Natural killer cell treated with Interleukin-12 subunit alpha and Interleukin-12 subunit beta and Interleukin-15 and Interleukin-18, amount 100 ng/mL, for 72 hours (primary cell): ENCODE measurements at regions not wholly inside any gene's neighbourhood (a gene's known extent, or its start where the extent isn't known, plus 50 kb on each side); places are given as distances from the start of the nearest gene placed in this dataset.

Experiments
- ATAC-seq, 2 donors: fragments of 150-1000 bp; cut with Tn5 transposase in 1 of 2; sonication (Bioruptor Pico), chemical (Tn5 transposase) in 1 of 2; 2 replicates each; pipeline ENCODE4 v1.10.0; 2021
- DNase-seq: peaks from one replicate; pipeline ENCODE4 v3.0.0; 2022; ENCODE audit warnings: low spot score
- H3K27ac Mint-ChIP-seq, 2 donors: 1 replicate in 1 of 2; 2 replicates in 1 of 2; pipeline ENCODE4 v1.8.0; 2022; ENCODE audit warnings: mixed read lengths in 2 of 2, mild to moderate bottlenecking in 1 of 2, moderate library complexity in 1 of 2
- H3K27me3 Mint-ChIP-seq, 2 donors: 1 replicate in 1 of 2; 2 replicates in 1 of 2; pipeline ENCODE4 v1.8.0; 2022; ENCODE audit warnings: mixed read lengths in 2 of 2
- H3K36me3 Mint-ChIP-seq: one replicate; pipeline ENCODE4 v1.8.0; 2022; ENCODE audit warnings: mixed read lengths
- H3K4me1 Mint-ChIP-seq, 2 donors: 1 replicate in 1 of 2; 2 replicates in 1 of 2; pipeline ENCODE4 v1.8.0; 2022; ENCODE audit warnings: low read depth in 2 of 2, mixed read lengths in 2 of 2, mild to moderate bottlenecking in 1 of 2
- H3K4me3 Mint-ChIP-seq: one replicate; pipeline ENCODE4 v1.8.0; 2022; ENCODE audit warnings: mixed read lengths
- H3K9me3 Mint-ChIP-seq: 2 replicates; pipeline ENCODE4 v1.8.0; 2022; ENCODE audit warnings: mixed read lengths

DNA sequence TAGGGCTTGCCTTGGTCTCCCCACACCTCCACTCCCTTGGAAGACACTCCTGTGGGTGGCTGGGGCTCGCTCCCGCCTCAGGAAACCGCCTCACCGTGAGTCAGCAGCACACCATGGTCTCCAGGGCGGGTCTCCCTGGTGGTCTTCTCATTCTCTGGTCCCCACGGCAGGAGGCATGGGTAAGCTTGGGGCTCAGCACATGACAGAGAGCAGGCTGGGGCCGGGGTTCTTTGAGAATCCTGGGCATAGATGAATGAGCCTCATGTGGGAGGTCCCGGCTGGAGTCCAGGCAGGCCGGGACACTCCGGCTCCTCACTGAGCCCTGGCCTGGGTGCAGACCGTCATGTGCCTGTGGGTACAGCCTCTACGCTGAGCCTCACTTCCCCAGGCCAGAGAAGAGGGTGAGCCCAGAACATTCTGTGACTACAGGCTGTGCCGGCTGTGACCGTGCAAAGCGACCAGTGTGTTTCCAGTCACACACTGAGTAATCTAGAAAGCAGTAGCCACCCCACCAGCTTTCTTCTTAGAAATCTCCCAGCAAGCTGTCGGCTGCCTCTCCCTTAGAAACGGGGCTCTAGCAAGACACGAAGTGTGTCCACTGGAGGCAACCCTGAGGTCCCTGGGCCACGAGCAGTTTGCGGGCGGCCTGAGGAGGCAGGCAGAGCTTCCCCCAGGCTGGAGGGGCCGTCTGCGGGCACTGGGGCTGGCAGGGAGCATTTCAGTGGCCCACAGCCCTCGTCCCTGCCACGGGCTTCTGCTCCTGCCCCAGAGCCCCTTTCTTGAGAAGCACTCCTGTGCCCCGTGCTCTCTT lies 93.1 kb downstream of the RHOB start:
- no peaks in the 10 kb centered on the region for H3K36me3 Mint-ChIP-seq
- peaks cover 0 to 9% of the 10 kb centered on the region in 2 donors for H3K27me3 Mint-ChIP-seq
- H3K4me3 Mint-ChIP-seq: no peak overlapping the region
- no peak overlapping the region for H3K27ac Mint-ChIP-seq
- peak in 1 of 2 donors; percentile 61 for ATAC-seq
- peaks cover 6 to 9% of the 10 kb centered on the region in 2 donors for H3K4me1 Mint-ChIP-seq
- no peaks in the 10 kb centered on the region for H3K9me3 Mint-ChIP-seq
- DNase-seq: no peak

GRCh38 chr2:20540587-20541293 lies 93.9 kb downstream of the RHOB start:
- Mint-ChIP-seq H3K4me3 (no peak overlapping the region), H3K27ac (no peak overlapping the region), H3K27me3 (peaks cover 0 to 9% of the 10 kb centered on the region in 2 donors), H3K4me1 (peaks cover 6 to 9% of the 10 kb centered on the region in 2 donors), H3K36me3 (no peaks in the 10 kb centered on the region), H3K9me3 (no peaks in the 10 kb centered on the region)
- no peak for ATAC-seq
- no peak for DNase-seq

GRCh38 chr2:20541294-20541640 lies 94.4 kb downstream of the RHOB start:
- H3K27ac Mint-ChIP-seq: no peak overlapping the region
- ATAC-seq (no peak), DNase-seq (no peak)
- H3K36me3 Mint-ChIP-seq: no peaks in the 10 kb centered on the region
- no peak overlapping the region for H3K4me3 Mint-ChIP-seq
- H3K4me1 Mint-ChIP-seq: peaks cover 6 to 9% of the 10 kb centered on the region in 2 donors
- H3K9me3 Mint-ChIP-seq: no peaks in the 10 kb centered on the region
- peaks cover 0 to 9% of the 10 kb centered on the region in 2 donors for H3K27me3 Mint-ChIP-seq

GRCh38 chr2:20541651-20542050 lies 94.8 kb downstream of the RHOB start:
- Mint-ChIP-seq H3K27ac (no peak overlapping the region), H3K27me3 (peaks cover 0 to 13% of the 10 kb centered on the region in 2 donors), H3K9me3 (no peaks in the 10 kb centered on the region), H3K36me3 (no peaks in the 10 kb centered on the region), H3K4me3 (no peak overlapping the region), H3K4me1 (peaks cover 6 to 9% of the 10 kb centered on the region in 2 donors)
- no peak for DNase-seq
- no peak for ATAC-seq

GRCh38 chr2:20542269-20542668 lies 95.4 kb downstream of the RHOB start:
- Mint-ChIP-seq H3K36me3 (no peaks in the 10 kb centered on the region), H3K4me1 (peaks cover 6 to 9% of the 10 kb centered on the region in 2 donors), H3K9me3 (no peaks in the 10 kb centered on the region), H3K4me3 (no peak overlapping the region), H3K27me3 (peaks cover 0 to 14% of the 10 kb centered on the region in 2 donors), H3K27ac (no peak overlapping the region)
- no peak for DNase-seq
- peak in 1 of 2 donors; percentile 12 for ATAC-seq

DNA sequence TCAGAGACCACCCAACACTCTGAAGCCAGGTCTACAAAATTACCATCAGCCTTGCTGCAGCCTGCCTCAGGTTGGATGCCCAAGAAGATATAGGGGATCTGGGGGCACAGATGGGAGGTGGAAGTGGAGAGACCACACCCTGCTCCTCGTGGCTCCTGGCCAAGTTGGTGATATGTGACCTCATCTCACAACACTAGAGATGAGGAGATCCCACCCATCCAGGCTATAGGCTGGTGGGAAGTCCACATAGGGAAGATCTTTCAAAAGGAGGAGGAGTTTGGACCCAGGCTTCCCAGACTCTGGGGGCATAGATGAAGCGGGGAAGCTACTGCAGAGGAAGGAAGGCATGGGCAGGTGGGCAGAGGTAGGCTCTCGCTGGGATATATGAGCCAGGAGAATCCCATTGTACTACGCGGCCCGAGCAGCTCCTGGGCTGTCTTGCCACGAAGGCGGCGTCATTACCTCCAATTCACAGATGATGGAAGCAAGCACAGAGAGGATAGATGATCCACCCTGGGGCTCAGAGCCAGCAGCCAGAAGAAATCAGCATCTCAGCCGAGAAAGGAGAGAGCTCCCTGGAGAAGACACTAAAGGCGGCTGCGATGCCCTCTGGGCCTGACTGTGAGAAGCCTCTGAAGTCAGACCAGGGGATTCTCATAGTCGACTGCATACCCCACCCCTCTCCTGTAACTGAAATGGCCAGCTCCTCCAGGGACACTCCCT lies 96.0 kb downstream of the RHOB start:
- Mint-ChIP-seq H3K27me3 (peaks cover 0 to 13% of the 10 kb centered on the region in 2 donors), H3K4me1 (peaks cover 6 to 9% of the 10 kb centered on the region in 2 donors), H3K36me3 (no peaks in the 10 kb centered on the region), H3K27ac (no peak overlapping the region), H3K4me3 (no peak overlapping the region), H3K9me3 (no peaks in the 10 kb centered on the region)
- ATAC-seq (no peak), DNase-seq (no peak)

GRCh38 chr2:20543469-20544152 lies 96.7 kb downstream of the RHOB start:
- H3K27ac Mint-ChIP-seq: no peak overlapping the region

DNA sequence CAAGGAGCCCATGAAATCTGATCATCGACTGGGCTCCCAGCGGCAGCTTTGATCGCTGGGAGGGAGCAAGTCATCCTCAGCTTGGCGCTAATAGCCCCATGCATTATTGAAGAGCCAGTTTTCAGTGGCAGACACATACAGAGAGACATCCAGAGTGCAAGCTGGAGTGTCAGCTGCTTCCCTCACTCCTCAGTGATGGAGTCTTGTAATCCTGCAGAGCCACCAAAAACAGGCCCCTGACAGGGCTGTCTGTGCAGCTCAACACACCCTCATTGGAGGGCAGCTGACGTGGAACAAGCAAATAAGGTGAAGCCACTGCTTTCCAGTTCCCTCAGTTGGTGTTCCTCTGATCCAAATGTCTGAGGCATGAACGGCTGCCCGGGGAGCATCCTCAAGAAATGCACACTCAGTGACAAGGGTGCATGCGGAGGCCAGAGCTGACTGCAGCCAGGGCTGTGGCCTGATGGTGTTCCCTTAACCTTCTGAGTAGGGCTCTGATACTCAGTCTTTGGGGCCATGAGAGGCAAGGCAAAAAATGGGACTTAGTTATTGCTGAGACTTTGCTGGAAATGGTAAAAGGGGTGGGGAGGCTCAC lies 97.4 kb downstream of the RHOB start:
- no peak for ATAC-seq
- DNase-seq: no peak

More at GRCh38 chr2:20543469-20544152, 96.7 kb downstream of the RHOB start:
- Mint-ChIP-seq H3K4me1 (peaks cover 6% of the 10 kb centered on the region in 2 donors), H3K9me3 (no peaks in the 10 kb centered on the region), H3K36me3 (no peaks in the 10 kb centered on the region), H3K27me3 (peaks cover 0 to 9% of the 10 kb centered on the region in 2 donors), H3K4me3 (no peak overlapping the region)
- DNase-seq: no peak
- no peak for ATAC-seq

GRCh38 chr2:20549144-20549543 lies 101.8 kb downstream of the HS1BP3 start:
- H3K4me1 Mint-ChIP-seq: peaks cover 3 to 5% of the 10 kb centered on the region in 2 donors
- H3K27me3 Mint-ChIP-seq: peaks cover 0 to 5% of the 10 kb centered on the region in 2 donors
- H3K27ac Mint-ChIP-seq: no peak overlapping the region
- H3K9me3 Mint-ChIP-seq: no peaks in the 10 kb centered on the region
- no peak for DNase-seq
- no peak for ATAC-seq
- no peaks in the 10 kb centered on the region for H3K36me3 Mint-ChIP-seq
- no peak overlapping the region for H3K4me3 Mint-ChIP-seq

More for the DNA sequence above, 97.4 kb downstream of the RHOB start:
- Mint-ChIP-seq H3K27ac (no peak overlapping the region), H3K4me3 (no peak overlapping the region), H3K36me3 (no peaks in the 10 kb centered on the region), H3K27me3 (peaks cover 0 to 5% of the 10 kb centered on the region in 2 donors), H3K9me3 (no peaks in the 10 kb centered on the region), H3K4me1 (peaks cover under 1% of the 10 kb centered on the region in 2 donors)

- H3K4me1 Mint-ChIP-seq: peaks cover 3 to 5% of the 10 kb centered on the region in 2 donors
- DNase-seq (no peak), ATAC-seq (no peak)
- H3K27me3 Mint-ChIP-seq: peaks cover 0 to 5% of the 10 kb centered on the region in 2 donors
- no peaks in the 10 kb centered on the region for H3K36me3 Mint-ChIP-seq
- no peak overlapping the region for H3K27ac Mint-ChIP-seq
- no peak overlapping the region for H3K4me3 Mint-ChIP-seq
- H3K9me3 Mint-ChIP-seq: no peaks in the 10 kb centered on the region
Observed at GRCh38 chr2:20549691-20550348, 101.1 kb downstream of the HS1BP3 start.

- Mint-ChIP-seq H3K27me3 (peaks cover 0 to 3% of the 10 kb centered on the region in 2 donors), H3K36me3 (no peaks in the 10 kb centered on the region), H3K27ac (no peak overlapping the region), H3K4me3 (no peak overlapping the region), H3K4me1 (peaks cover 3 to 5% of the 10 kb centered on the region in 2 donors), H3K9me3 (no peaks in the 10 kb centered on the region)
- ATAC-seq: no peak
- DNase-seq: no peak
Observed at GRCh38 chr2:20551260-20551944, 99.5 kb downstream of the HS1BP3 start.

GRCh38 chr2:20551945-20552328 lies 99.0 kb downstream of the HS1BP3 start:
- Mint-ChIP-seq H3K27me3 (peaks cover 3% of the 10 kb centered on the region in 2 donors), H3K36me3 (no peaks in the 10 kb centered on the region), H3K4me3 (no peak overlapping the region), H3K9me3 (no peaks in the 10 kb centered on the region), H3K27ac (no peak overlapping the region), H3K4me1 (peaks cover 3 to 5% of the 10 kb centered on the region in 2 donors)
- DNase-seq (no peak), ATAC-seq (no peak)
